ENCODE measurements at regions not wholly inside any gene's neighbourhood (a gene's known extent, or its start where the extent isn't known, plus 50 kb on each side); places are given as distances from the start of the nearest gene placed in this dataset.
A peak's percentile ranks its signal among the peaks of the same experiment; 100 is the strongest.

- Histone ChIP-seq H4K91ac (replicated peaks; ENCODE audit: insufficient read length, low read length) (no peak overlapping the region), H3K4ac (replicated peaks; ENCODE audit: insufficient read length, low read depth, low read length) (no peak overlapping the region), H2BK20ac (ENCODE audit: low read length) (peak overlapping the region; percentile 64; the same call in 1 of the 2 replicates), H2BK15ac (ENCODE audit: low read length) (no peak overlapping the region), H2BK5ac (ENCODE audit: low read depth, low read length) (peak overlapping the region; percentile 45; the same call in 1 of the 2 replicates), H2BK120ac (replicated peaks; ENCODE audit: low read depth, low read length) (peak overlapping the region; percentile 2), H2AK5ac (ENCODE audit: low read depth, low read length) (0 out of 2 replicates have a peak overlapping the region, but pooled peaks have one; percentile 21), H3K4me1 (replicated peaks in 1 of 4; ENCODE audit: control insufficient read depth in 3 of 4, insufficient read depth in 4 of 4, low read length in 3 of 4) (peaks cover 0 to 8% (median 0%) of the 10 kb centered on the region in 4 experiments; a peak in 3 of 7 replicates), H4K8ac (ENCODE audit: extremely low read depth, insufficient read depth, low read length) (no peak overlapping the region), H2AFZ (ENCODE audit: low read length) (no peak overlapping the region), H4K5ac (ENCODE audit: insufficient read length, low read depth, low read length) (no peak overlapping the region), H3K4me2 (ENCODE audit: insufficient read depth in 1 of 2, low read depth in 2 of 2, low read length in 2 of 2) (no peak overlapping the region), H3K18ac (ENCODE audit: extremely low read depth, low read length) (peak overlapping the region; percentile 24; the same call in 1 of the 2 replicates), H3K23me2 (ENCODE audit: low read depth, low read length) (no peaks in the 10 kb centered on the region), H3K27ac (ENCODE audit: low read depth, low read length) (no peak overlapping the region), H3K4me3 (ENCODE audit: extremely low read depth in 1 of 4, insufficient read depth in 2 of 4, low read depth in 3 of 4, low read length in 4 of 4) (no peak overlapping the region), H3K36me3 (ENCODE audit: control insufficient read depth in 2 of 4, insufficient read depth in 4 of 4, low read length in 3 of 4) (no peaks in the 10 kb centered on the region), H3K9me3 (ENCODE audit: insufficient read depth in 2 of 2, low read depth in 1 of 2, low read length in 1 of 2) (no peaks in the 10 kb centered on the region), H3K79me1 (ENCODE audit: low read depth, low read length) (no peaks in the 10 kb centered on the region), H3K27me3 (replicated peaks in 1 of 4; ENCODE audit: control insufficient read depth in 3 of 4, extremely low read depth in 1 of 4, insufficient read depth in 3 of 4, low read length in 3 of 4) (no peaks in the 10 kb centered on the region; a peak in 1 of 7 replicates), H3K9ac (replicated peaks in 1 of 4; ENCODE audit: extremely low read depth in 1 of 4, low read depth in 3 of 4, low read length in 3 of 4) (no peak overlapping the region), H3K56ac (replicated peaks; ENCODE audit: insufficient read length, low read depth, low read length) (no peak overlapping the region), H3K79me2 (ENCODE audit: control insufficient read depth in 1 of 2, insufficient read depth in 2 of 2, low read length in 2 of 2) (no peaks in the 10 kb centered on the region), H2BK12ac (ENCODE audit: low read depth, low read length) (peak overlapping the region; percentile 69; the same call in 1 of the 2 replicates), H3K23ac (ENCODE audit: insufficient read length) (no peak overlapping the region), H3K14ac (ENCODE audit: insufficient read length) (no peak overlapping the region), H4K20me1 (replicated peaks in 1 of 2; ENCODE audit: control insufficient read depth in 1 of 2, insufficient read depth in 2 of 2, low read length in 2 of 2) (no peaks in the 10 kb centered on the region)
- TF ChIP-seq SIX5 (IDR thresholded peaks at IDR 0.05; ENCODE audit: low read depth, low read length) (no peak), GABPA (IDR thresholded peaks at IDR 0.05; ENCODE audit: borderline replicate concordance, insufficient read depth, low read length) (no peak), RAD21 (IDR thresholded peaks at IDR 0.05 in 1 of 2, conservative IDR thresholded peaks at IDR 0.05 in 1 of 2; ENCODE audit: low read depth in 2 of 2, low read length in 2 of 2) (no peak), EGR1 (IDR thresholded peaks at IDR 0.05; ENCODE audit: borderline replicate concordance, low read depth, low read length) (no peak), RXRA (IDR thresholded peaks at IDR 0.05; ENCODE audit: insufficient read depth, low read depth, low read length) (no peak), KDM4A (IDR thresholded peaks at IDR 0.05; ENCODE audit: low read depth, low read length, severe bottlenecking) (no peak), CTBP2 (IDR thresholded peaks at IDR 0.05; ENCODE audit: borderline replicate concordance, insufficient read depth, insufficient read length, low read length) (no peak), TCF12 (IDR thresholded peaks at IDR 0.05; ENCODE audit: low read depth, low read length) (no peak), POU5F1 (IDR thresholded peaks at IDR 0.05; ENCODE audit: low read depth, low read length) (no peak), JUND (IDR thresholded peaks at IDR 0.05; ENCODE audit: low read length) (no peak), MAX (IDR thresholded peaks at IDR 0.05) (no peak), RBBP5 (IDR thresholded peaks at IDR 0.05; ENCODE audit: borderline replicate concordance, low read depth, low read length) (no peak), TEAD4 (IDR thresholded peaks at IDR 0.05; ENCODE audit: low read depth, low read length) (no peak)
- ChIA-PET CTCF (ENCODE audit: partially characterized antibody) (interaction anchor here (0.8 to 0.9 kb wide), 2 partner anchors 9 to 319 kb away, joined by 3 read pairs; no protein-coding TSS in a partner anchor), POLR2A (ENCODE audit: partially characterized antibody) (no interaction called here)
- 89% methylated on average over 6 of the region's 6 CpGs; no CpG with 5 or more reads in 1 of the 2 experiments for WGBS, 2 experiments (ENCODE audit: extremely low coverage in 1 of 2, insufficient coverage in 1 of 2, insufficient read length in 1 of 2, insufficient replicate concordance in 2 of 2, low coverage in 1 of 2, low lambda C conversion rate in 2 of 2, missing lambda C conversion rate in 1 of 2)
- no peak for FAIRE-seq
- DNase-seq (ENCODE audit: low read depth in 1 of 2, low spot score in 2 of 2), result no peak
Measured at GRCh38 chr2:66237803-66238379, 197.0 kb upstream of the MEIS1 start.
